Stomach (tissue), 4 donors: ENCODE measurements at regions not wholly inside any gene's neighbourhood (a gene's known extent, or its start where the extent isn't known, plus 50 kb on each side); places are given as distances from the start of the nearest gene placed in this dataset.

ENCODE experiments used
- EP300 ChIP-seq: sonication (generic); formaldehyde crosslinking; IDR thresholded peaks from one replicate; pipeline ENCODE4 v1.6.1; 2017; ENCODE audit warnings: antibody characterized with exemption
- POLR2A ChIP-seq, 4 donors: fragments of 450-650 bp; IDR thresholded peaks; one replicate each; pipeline ENCODE4 v1.6.1; 2016; ENCODE audit warnings: antibody characterized with exemption in 4 of 4, control low read depth in 2 of 4, mild to moderate bottlenecking in 1 of 4, moderate library complexity in 1 of 4
- POLR2AphosphoS5 ChIP-seq, 3 donors: sonication (generic); formaldehyde crosslinking; IDR thresholded peaks; one replicate each; pipeline ENCODE4 v1.6.1; 2016; ENCODE audit warnings: antibody characterized with exemption in 3 of 3
- TF ChIP-seq, protein P1 (sequence below), 7 experiments: fragments of 450-650 bp in 4 of 7; fragments of 200-600 bp in 3 of 7; sonication (generic) in 3 of 7; IDR thresholded peaks; one replicate each; pipeline ENCODE4 v1.5.1; 2016 to 2019; ENCODE audit warnings: antibody characterized with exemption in 7 of 7, control low read depth in 2 of 7, mild to moderate bottlenecking in 1 of 7

- TF ChIP-seq, protein P1, sequence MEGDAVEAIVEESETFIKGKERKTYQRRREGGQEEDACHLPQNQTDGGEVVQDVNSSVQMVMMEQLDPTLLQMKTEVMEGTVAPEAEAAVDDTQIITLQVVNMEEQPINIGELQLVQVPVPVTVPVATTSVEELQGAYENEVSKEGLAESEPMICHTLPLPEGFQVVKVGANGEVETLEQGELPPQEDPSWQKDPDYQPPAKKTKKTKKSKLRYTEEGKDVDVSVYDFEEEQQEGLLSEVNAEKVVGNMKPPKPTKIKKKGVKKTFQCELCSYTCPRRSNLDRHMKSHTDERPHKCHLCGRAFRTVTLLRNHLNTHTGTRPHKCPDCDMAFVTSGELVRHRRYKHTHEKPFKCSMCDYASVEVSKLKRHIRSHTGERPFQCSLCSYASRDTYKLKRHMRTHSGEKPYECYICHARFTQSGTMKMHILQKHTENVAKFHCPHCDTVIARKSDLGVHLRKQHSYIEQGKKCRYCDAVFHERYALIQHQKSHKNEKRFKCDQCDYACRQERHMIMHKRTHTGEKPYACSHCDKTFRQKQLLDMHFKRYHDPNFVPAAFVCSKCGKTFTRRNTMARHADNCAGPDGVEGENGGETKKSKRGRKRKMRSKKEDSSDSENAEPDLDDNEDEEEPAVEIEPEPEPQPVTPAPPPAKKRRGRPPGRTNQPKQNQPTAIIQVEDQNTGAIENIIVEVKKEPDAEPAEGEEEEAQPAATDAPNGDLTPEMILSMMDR (IDR thresholded peaks at IDR 0.05): no peak
- TF ChIP-seq POLR2AphosphoS5 (IDR thresholded peaks at IDR 0.05) (no peak), POLR2A (IDR thresholded peaks at IDR 0.05) (no peak), EP300 (no peak)
Measured at GRCh38 chr1:219415915-219416314, 197.0 kb downstream of the ZC3H11B start.
